Heart left ventricle (tissue), 16 donors: ENCODE measurements at regions not wholly inside any gene's neighbourhood (a gene's known extent, or its start where the extent isn't known, plus 50 kb on each side); places are given as distances from the start of the nearest gene placed in this dataset.

Experiments
- ATAC-seq, 4 donors: fragments of 200-7000 bp; cut with Tn5 transposase; one replicate each; pipeline ENCODE4 v1.9.1; 2020 to 2022; ENCODE audit warnings: moderate library complexity in 4 of 4, mild to moderate bottlenecking in 3 of 4, moderate number of reproducible peaks in 1 of 4
- DNase-seq, 5 donors: peaks; one replicate each; pipeline ENCODE4 v3.0.0-alpha.2; 2020
- H3K27ac ChIP-seq, 12 donors: fragments of 200-600 bp; sonication (generic) in 4 of 12; one replicate each; pipeline versions ENCODE4 v1.5.0 to v1.8.0; 2016 to 2022; ENCODE audit warnings: mild to moderate bottlenecking in 2 of 12
- H3K27me3 ChIP-seq, 9 donors: fragments of 200-600 bp; sonication (generic) in 2 of 9; one replicate each; pipeline versions ENCODE4 v1.5.1 to v1.8.0; 2016 to 2022; ENCODE audit warnings: mild to moderate bottlenecking in 3 of 9
- H3K36me3 ChIP-seq, 9 donors: fragments of 200-600 bp; sonication (generic) in 2 of 9; one replicate each; pipeline versions ENCODE4 v1.5.0 to v1.8.0; 2018 to 2022; ENCODE audit warnings: mild to moderate bottlenecking in 2 of 9
- H3K4me1 ChIP-seq, 12 donors: fragments of 200-600 bp; sonication (generic) in 4 of 12; one replicate each; pipeline versions ENCODE4 v1.5.0 to v1.8.0; 2016 to 2022; ENCODE audit warnings: mild to moderate bottlenecking in 3 of 12
- H3K4me3 ChIP-seq, 12 donors: fragments of 200-600 bp; sonication (generic) in 4 of 12; one replicate each; pipeline versions ENCODE4 v1.5.0 to v1.8.0; 2017 to 2022; ENCODE audit warnings: mild to moderate bottlenecking in 9 of 12, moderate library complexity in 4 of 12
- H3K9me3 ChIP-seq, 12 donors: fragments of 200-600 bp; sonication (generic) in 4 of 12; one replicate each; pipeline versions ENCODE4 v1.5.0 to v1.8.0; 2016 to 2022; ENCODE audit warnings: mild to moderate bottlenecking in 1 of 12
- CTCF ChIP-seq, 12 donors: fragments of 200-600 bp; sonication (generic) in 4 of 12; IDR thresholded peaks; one replicate each; pipeline versions ENCODE4 v1.5.0 to v1.8.0; 2018 to 2022; ENCODE audit warnings: antibody characterized with exemption in 12 of 12, mild to moderate bottlenecking in 5 of 12
- POLR2A ChIP-seq, 2 donors: fragments of 450-650 bp; IDR thresholded peaks; one replicate each; pipeline ENCODE4 v1.6.1; 2017; ENCODE audit warnings: antibody characterized with exemption in 2 of 2, mild to moderate bottlenecking in 2 of 2, moderate library complexity in 2 of 2
- WGBS, 4 donors: extraction: QIAGEN DNeasy Blood & Tissue Kit in 2 of 4; methylation state at CpG; one replicate each; pipeline versions ENCODE4 v1.1.5 to v1.1.7; 2013 to 2018; 5-methylcytosine and 5-hydroxymethylcytosine counted together
- intact Hi-C, 10 donors: fragments of 100-400 bp; cut with DNase I; formaldehyde crosslinking; loops; one replicate each; pipeline versions ENCODE4 v1.11.1 to v1.14.2; 2022
- donor health status: ischemic (EF 13 %, LVEDD 7.1; RV severe dilation, severe dysfunction).
- donor health status: healthy with polysubstance abuse.
- donor health status: DM: no; HTN: yes; CAD: no.
- donor health status: DM: no; HTN: no; CAD: no.
- donor health status: ischemic (EF 25% LVEDD 6.9; RV normal size, moderate dysfunction).
- donor health status: ischemic (EF 25% LVEDD 5.7; RV mildly dilated, moderate dysfunction).
- donor health status: healthy.
- donor health status: DM: yes; HTN: yes; CAD: no.
- donor health status: ischemic (EF 35%, LVEDD 5.7; RV mildly dilated, moderate dysfunction).
- donor health status: nonischemic (EF 11% LVEDD 7.7; RV severe dilation, severe dysfunction).
- donor health status: DM: yes; HTN: yes; CAD: no.
- donor health status: PGD.
- donor health status: ischemic (EF 29% LVEDD 5.4; RV normal size, mild dysfunction).
- donor health status: nonischemic (EF 23%, LVEDD 6.1; RV moderate dilation, normal function).

- peaks cover 0 to 24% (median 7%) of the 10 kb centered on the region in 12 donors for H3K9me3 ChIP-seq
- TF ChIP-seq CTCF (IDR thresholded peaks at IDR 0.05) (no peak), POLR2A (IDR thresholded peaks at IDR 0.05) (no peak)
- DNase-seq (no peak), ATAC-seq (no peak)
- intact Hi-C loops = no loop called here
- no peak overlapping the region for H3K4me3 ChIP-seq
- no peak overlapping the region for H3K27ac ChIP-seq
- WGBS, 4 donors = 71 to 92% (median 86%) methylated on average over 2 of the region's 2 CpGs
- H3K4me1 ChIP-seq = peaks cover 0 to 4% (median 0%) of the 10 kb centered on the region in 12 donors
- no peaks in the 10 kb centered on the region for H3K27me3 ChIP-seq
- H3K36me3 ChIP-seq = no peaks in the 10 kb centered on the region
Measured at GRCh38 chr6:146962329-146962728, 241.9 kb upstream of the STXBP5 start.

GRCh38 chr6:146965110-146965689, 239.0 kb upstream of the STXBP5 start:
- intact Hi-C loops = no loop called here
- Histone ChIP-seq H3K4me1 (peaks cover 0 to 16% (median 0%) of the 10 kb centered on the region in 12 donors), H3K9me3 (peaks cover 0 to 24% (median 7%) of the 10 kb centered on the region in 12 donors), H3K27ac (no peak overlapping the region), H3K36me3 (no peaks in the 10 kb centered on the region), H3K4me3 (no peak overlapping the region), H3K27me3 (no peaks in the 10 kb centered on the region)
- ATAC-seq = no peak
- DNase-seq = no peak
- 85 to 93% (median 90%) methylated on average over 1 of the region's 1 CpG for WGBS, 4 donors
- no peak for TF ChIP-seq POLR2A (IDR thresholded peaks at IDR 0.05)
- TF ChIP-seq CTCF (IDR thresholded peaks at IDR 0.05) = no peak

- no peak for ATAC-seq
- 16 to 44% (median 33%) methylated on average over 4 of the region's 4 CpGs for WGBS, 4 donors
Measured at GRCh38 chr6:146968041-146968760, 236.0 kb upstream of the STXBP5 start.

More at GRCh38 chr6:146968041-146968760, 236.0 kb upstream of the STXBP5 start:
- intact Hi-C loops = no loop called here
- DNase-seq = no peak
- Histone ChIP-seq H3K27me3 (no peaks in the 10 kb centered on the region), H3K27ac (no peak overlapping the region), H3K4me3 (no peak overlapping the region), H3K36me3 (no peaks in the 10 kb centered on the region), H3K9me3 (peaks cover 0 to 24% (median 7%) of the 10 kb centered on the region in 12 donors), H3K4me1 (peaks cover 0 to 16% (median 0%) of the 10 kb centered on the region in 12 donors)
- TF ChIP-seq POLR2A (IDR thresholded peaks at IDR 0.05) (no peak), CTCF (IDR thresholded peaks at IDR 0.05) (no peak)
